Esophagus (tissue), 2 donors: ENCODE measurements at regions not wholly inside any gene's neighbourhood (a gene's known extent, or its start where the extent isn't known, plus 50 kb on each side); places are given as distances from the start of the nearest gene placed in this dataset.
A peak's percentile ranks its signal among the peaks of the same experiment; 100 is the strongest.

Source experiments
- H3K27ac ChIP-seq, 2 donors: one replicate each; pipeline ENCODE4 v1.5.1; 2013; ENCODE audit warnings: low read depth in 2 of 2, mild to moderate bottlenecking in 2 of 2, inconsistent platforms in 1 of 2, low read length in 1 of 2, moderate library complexity in 1 of 2
- H3K27me3 ChIP-seq, 2 donors: one replicate each; pipeline ENCODE4 v1.6.1; 2013; ENCODE audit warnings: low read length in 2 of 2, control low read depth in 1 of 2, mild to moderate bottlenecking in 1 of 2; ENCODE audit not compliant: insufficient read depth in 2 of 2, control insufficient read depth in 1 of 2
- H3K36me3 ChIP-seq, 2 donors: one replicate each; pipeline ENCODE4 v1.6.1; 2013; ENCODE audit warnings: low read length in 1 of 2; ENCODE audit not compliant: control insufficient read depth in 2 of 2, insufficient read depth in 2 of 2
- H3K4me1 ChIP-seq, 2 donors: one replicate each; pipeline ENCODE4 v1.6.1; 2013; ENCODE audit warnings: low read length in 1 of 2; ENCODE audit not compliant: control insufficient read depth in 2 of 2, insufficient read depth in 2 of 2
- H3K4me3 ChIP-seq, 2 donors: one replicate each; pipeline ENCODE4 v1.5.1; 2013; ENCODE audit warnings: low read length in 2 of 2, mild to moderate bottlenecking in 2 of 2, low read depth in 1 of 2, moderate library complexity in 1 of 2
- H3K9me3 ChIP-seq, 2 donors: one replicate each; pipeline ENCODE4 v1.6.1; 2013; ENCODE audit warnings: mild to moderate bottlenecking in 2 of 2, low read depth in 1 of 2, low read length in 1 of 2, moderate library complexity in 1 of 2; ENCODE audit not compliant: control insufficient read depth in 2 of 2, insufficient read depth in 1 of 2
- WGBS, 2 donors: extraction: QIAGEN DNeasy Blood & Tissue Kit; methylation state at CpG; one replicate each; pipeline ENCODE4 v1.1.7; 2013; 5-methylcytosine and 5-hydroxymethylcytosine counted together
- donor health status: healthy with polysubstance abuse.
- donor health status: Bipolar disorder and iron deficiency.

- no peak overlapping the region for H3K4me3 ChIP-seq
- peaks cover 0 to 4% of the 10 kb centered on the region in 2 donors for H3K4me1 ChIP-seq
- WGBS, 2 donors, result 61 to 71% methylated on average over 3 of the region's 3 CpGs
- H3K27me3 ChIP-seq, result no peaks in the 10 kb centered on the region
- H3K27ac ChIP-seq, result peak overlapping the region in 1 of 2 donors; percentile 15
- H3K9me3 ChIP-seq, result no peaks in the 10 kb centered on the region
- H3K36me3 ChIP-seq, result no peaks in the 10 kb centered on the region
Measured at GRCh38 chrX:39982948-39983347, 114.8 kb downstream of the BCOR start.

DNA sequence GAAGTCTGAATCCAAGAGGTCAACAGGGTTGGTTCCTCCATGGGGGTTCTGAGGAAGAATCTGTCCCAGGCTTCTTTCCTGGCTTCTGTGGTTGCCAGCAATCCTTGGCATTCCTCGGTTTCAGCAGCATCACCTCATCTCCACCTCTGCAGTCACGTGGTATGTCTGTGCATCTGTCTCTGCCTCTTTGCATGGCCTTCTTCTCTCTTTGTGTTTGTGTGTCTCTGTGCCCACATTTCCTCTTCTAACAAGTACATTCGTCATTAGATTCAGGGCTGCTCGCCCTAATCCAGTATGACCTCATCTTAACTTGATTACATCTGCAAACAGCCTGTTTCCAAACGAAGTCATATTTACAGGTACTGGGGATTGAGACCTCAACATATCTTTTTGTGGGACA lies 114.0 kb downstream of the BCOR start:
- no peaks in the 10 kb centered on the region for H3K9me3 ChIP-seq
- H3K4me3 ChIP-seq, result no peak overlapping the region
- H3K27ac ChIP-seq, result peak overlapping the region; percentile 61 to 73
- H3K36me3 ChIP-seq, result no peaks in the 10 kb centered on the region
- no peaks in the 10 kb centered on the region for H3K27me3 ChIP-seq
- WGBS, 2 donors, result 33 to 52% methylated on average over 5 of the region's 5 CpGs
- peaks cover 0 to 4% of the 10 kb centered on the region in 2 donors for H3K4me1 ChIP-seq

GRCh38 chrX:39984191-39984956 lies 113.4 kb downstream of the BCOR start:
- H3K27me3 ChIP-seq, result no peaks in the 10 kb centered on the region
- no peaks in the 10 kb centered on the region for H3K9me3 ChIP-seq
- no peaks in the 10 kb centered on the region for H3K36me3 ChIP-seq
- peaks cover 0 to 4% of the 10 kb centered on the region in 2 donors for H3K4me1 ChIP-seq
- peak overlapping the region; percentile 73 for H3K27ac ChIP-seq
- no peak overlapping the region for H3K4me3 ChIP-seq
- 43 to 64% methylated on average over 14 of the region's 14 CpGs for WGBS, 2 donors

DNA sequence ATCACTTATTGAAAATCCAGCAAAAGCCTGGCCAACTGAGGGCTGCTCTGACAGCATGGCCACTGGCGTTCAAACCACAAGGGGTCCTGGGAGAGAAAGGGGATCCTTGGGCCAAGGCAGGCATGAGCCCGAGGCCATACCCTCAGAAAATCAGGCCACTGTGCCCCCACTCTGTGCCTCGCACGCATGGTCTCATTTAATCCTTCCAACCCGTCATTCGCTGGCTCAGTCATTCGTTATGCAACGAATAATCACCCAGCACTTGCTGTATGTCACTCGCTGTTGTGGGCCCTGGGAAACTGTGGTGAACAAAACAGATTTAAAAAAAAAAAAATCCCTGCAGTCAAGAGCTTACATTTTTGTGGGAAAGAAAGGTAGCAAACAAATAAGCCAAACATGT lies 112.7 kb downstream of the BCOR start:
- Histone ChIP-seq H3K27ac (no peak overlapping the region), H3K36me3 (no peaks in the 10 kb centered on the region)
- WGBS, 2 donors, result 74 to 76% methylated on average over 9 of the region's 9 CpGs

GRCh38 chrX:39985551-39985950 lies 112.2 kb downstream of the BCOR start:
- 52 to 64% methylated on average over 4 of the region's 4 CpGs for WGBS, 2 donors
- Histone ChIP-seq H3K4me3 (no peak overlapping the region), H3K27me3 (no peaks in the 10 kb centered on the region), H3K36me3 (no peaks in the 10 kb centered on the region), H3K9me3 (no peaks in the 10 kb centered on the region), H3K4me1 (peaks cover 0 to 4% of the 10 kb centered on the region in 2 donors), H3K27ac (peak overlapping the region in 1 of 2 donors; percentile 36)

More for the DNA sequence above, 112.7 kb downstream of the BCOR start:
- H3K4me1 ChIP-seq, result peaks cover 0 to 4% of the 10 kb centered on the region in 2 donors
- no peak overlapping the region for H3K4me3 ChIP-seq
- no peaks in the 10 kb centered on the region for H3K27me3 ChIP-seq
- H3K9me3 ChIP-seq, result no peaks in the 10 kb centered on the region

GRCh38 chrX:39988496-39988895 lies 109.3 kb downstream of the BCOR start:
- no peak overlapping the region for H3K27ac ChIP-seq
- H3K4me3 ChIP-seq, result no peak overlapping the region
- no peaks in the 10 kb centered on the region for H3K27me3 ChIP-seq

GRCh38 chrX:39990388-39990787 lies 107.4 kb downstream of the BCOR start:
- WGBS, 2 donors, result 46 to 47% methylated on average over 2 of the region's 2 CpGs
- H3K4me3 ChIP-seq, result no peak overlapping the region
- H3K27ac ChIP-seq, result no peak overlapping the region
- no peaks in the 10 kb centered on the region for H3K9me3 ChIP-seq
- peaks cover 0 to 3% of the 10 kb centered on the region in 2 donors for H3K4me1 ChIP-seq
- H3K27me3 ChIP-seq, result no peaks in the 10 kb centered on the region
- no peaks in the 10 kb centered on the region for H3K36me3 ChIP-seq

More at GRCh38 chrX:39988496-39988895, 109.3 kb downstream of the BCOR start:
- no peaks in the 10 kb centered on the region for H3K9me3 ChIP-seq
- peaks cover 0 to 4% of the 10 kb centered on the region in 2 donors for H3K4me1 ChIP-seq
- H3K36me3 ChIP-seq, result no peaks in the 10 kb centered on the region

DNA sequence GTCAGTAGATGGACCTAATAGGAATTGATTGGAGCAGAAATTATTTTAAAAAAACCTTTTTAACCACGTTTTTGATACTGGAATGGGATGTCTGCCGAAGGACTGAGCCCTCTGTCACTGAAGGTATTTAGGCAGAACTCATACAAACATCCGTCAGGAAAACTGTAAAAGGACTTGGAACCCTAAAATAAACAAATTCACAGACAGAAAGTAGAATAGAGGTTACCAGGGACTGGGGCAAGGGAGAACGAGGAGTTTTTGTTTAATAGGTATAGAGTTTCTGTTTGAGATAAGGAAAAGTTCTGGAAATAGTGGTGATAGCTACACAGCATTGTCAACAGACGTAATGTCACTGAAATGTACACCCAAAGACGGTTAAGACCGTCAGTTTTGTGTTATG lies 105.5 kb downstream of the BCOR start:
- no peak overlapping the region for H3K27ac ChIP-seq
- no peaks in the 10 kb centered on the region for H3K4me1 ChIP-seq
- WGBS, 2 donors, result 78 to 89% methylated on average over 7 of the region's 7 CpGs
- H3K36me3 ChIP-seq, result no peaks in the 10 kb centered on the region
- H3K9me3 ChIP-seq, result no peaks in the 10 kb centered on the region
- no peak overlapping the region for H3K4me3 ChIP-seq
- H3K27me3 ChIP-seq, result no peaks in the 10 kb centered on the region

GRCh38 chrX:39995457-39995856 lies 102.3 kb downstream of the BCOR start:
- Histone ChIP-seq H3K27ac (no peak overlapping the region), H3K36me3 (no peaks in the 10 kb centered on the region), H3K4me1 (no peaks in the 10 kb centered on the region), H3K4me3 (no peak overlapping the region), H3K27me3 (no peaks in the 10 kb centered on the region), H3K9me3 (no peaks in the 10 kb centered on the region)
- WGBS, 2 donors, result 82 to 85% methylated on average over 9 of the region's 9 CpGs

DNA sequence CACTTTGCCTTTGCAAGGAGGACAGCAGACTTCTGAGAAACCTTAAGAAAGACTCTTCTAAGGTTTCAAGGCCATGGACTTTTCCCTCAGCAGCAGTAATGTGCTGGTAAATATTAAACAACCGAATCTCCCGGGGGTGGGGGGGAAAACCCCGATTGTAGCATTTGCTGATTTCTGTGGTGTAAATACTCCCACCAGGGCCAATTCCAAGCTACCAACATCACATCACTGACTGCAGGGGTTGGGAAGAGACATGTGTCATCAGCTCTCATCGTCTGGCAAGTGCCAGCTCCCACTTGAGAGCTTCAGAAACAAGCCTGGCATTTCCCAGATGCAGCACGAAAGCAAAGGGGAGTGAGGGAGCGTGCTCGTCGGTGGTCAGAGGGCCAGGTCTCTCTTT lies 101.2 kb downstream of the BCOR start:
- Histone ChIP-seq H3K4me3 (no peak overlapping the region), H3K27ac (no peak overlapping the region), H3K9me3 (no peaks in the 10 kb centered on the region), H3K36me3 (no peaks in the 10 kb centered on the region), H3K27me3 (no peaks in the 10 kb centered on the region), H3K4me1 (no peaks in the 10 kb centered on the region)
- WGBS, 2 donors, result 75 to 88% methylated on average over 8 of the region's 8 CpGs
